ENCODE measurements at regions not wholly inside any gene's neighbourhood (a gene's known extent, or its start where the extent isn't known, plus 50 kb on each side); places are given as distances from the start of the nearest gene placed in this dataset.

DNA sequence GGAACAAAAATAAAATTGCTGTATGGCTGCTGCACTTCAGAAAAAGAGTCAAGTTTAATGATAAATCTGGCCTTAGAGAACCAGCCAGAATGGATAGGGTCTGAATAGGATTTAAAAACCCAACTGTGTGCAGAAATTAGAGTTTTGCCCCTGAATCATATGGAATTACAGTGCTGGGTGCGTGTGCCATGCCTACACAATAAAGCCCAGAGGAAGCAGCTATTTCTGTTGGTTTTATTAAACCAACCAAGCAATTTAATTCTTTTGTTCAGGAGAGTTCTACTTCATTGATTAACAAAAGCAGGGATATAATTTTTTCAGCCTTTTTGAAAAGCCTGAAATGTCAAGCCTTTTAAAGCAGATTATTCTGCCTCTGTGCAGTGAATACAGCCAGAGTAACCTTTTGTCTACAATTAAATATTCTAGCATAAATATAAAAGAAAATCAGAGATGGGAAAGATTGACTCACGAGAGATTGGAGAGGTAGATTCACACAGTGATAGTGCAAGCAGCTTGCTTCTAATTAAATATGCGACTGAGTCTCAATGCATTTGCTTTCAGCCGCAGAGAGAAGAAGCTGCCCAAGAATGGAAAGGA lies 66.7 kb upstream of the DNAJC19 start:
- TF ChIP-seq YY1 (IDR thresholded peaks at IDR 0.05; ENCODE audit: low read depth) (no peak), EP300 (IDR thresholded peaks at IDR 0.05; ENCODE audit: borderline replicate concordance) (no peak), TCF12 (IDR thresholded peaks at IDR 0.05; ENCODE audit: low read depth) (no peak), FOXM1 (IDR thresholded peaks at IDR 0.05; ENCODE audit: borderline replicate concordance, low read depth) (no peak), CEBPB (IDR thresholded peaks at IDR 0.05) (no peak), EGR1 (IDR thresholded peaks at IDR 0.05) (no peak), RAD21 (IDR thresholded peaks at IDR 0.05; ENCODE audit: low read depth) (no peak)
